Esophagus squamous epithelium (tissue), 5 donors: ENCODE measurements at regions not wholly inside any gene's neighbourhood (a gene's known extent, or its start where the extent isn't known, plus 50 kb on each side); places are given as distances from the start of the nearest gene placed in this dataset.

Source experiments
- DNase-seq: peaks from one replicate; lab custom pipeline; 2025; lab: John Stamatoyannopoulos, UW
- H3K27ac ChIP-seq, 4 donors: fragments of 200-600 bp; sonication (generic); one replicate each; pipeline ENCODE4 v1.5.1; 2016 to 2019; ENCODE audit warnings: mild to moderate bottlenecking in 1 of 4
- H3K27me3 ChIP-seq, 4 donors: fragments of 200-600 bp; sonication (generic); 1 replicate in 3 of 4; 2 replicates in 1 of 4; pipeline versions ENCODE4 v1.5.1 to v1.6.0; 2017 to 2021; ENCODE audit warnings: antibody characterized with exemption in 1 of 4
- H3K36me3 ChIP-seq, 3 donors: fragments of 200-600 bp; sonication (generic); one replicate each; pipeline ENCODE4 v1.5.1; 2016 to 2019
- H3K4me1 ChIP-seq, 3 donors: fragments of 200-600 bp; sonication (generic); one replicate each; pipeline ENCODE4 v1.5.1; 2017 to 2019
- H3K4me3 ChIP-seq, 4 donors: fragments of 200-600 bp; sonication (generic); 1 replicate in 3 of 4; 2 replicates in 1 of 4; pipeline ENCODE4 v1.5.1; 2016 to 2019; ENCODE audit warnings: mild to moderate bottlenecking in 2 of 4, moderate library complexity in 1 of 4
- H3K9me3 ChIP-seq, 3 donors: fragments of 200-600 bp; sonication (generic); one replicate each; pipeline ENCODE4 v1.5.1; 2016 to 2019
- POLR2A ChIP-seq, 4 donors: fragments of 450-650 bp; IDR thresholded peaks; one replicate each; pipeline ENCODE4 v1.6.1; 2017; ENCODE audit warnings: antibody characterized with exemption in 4 of 4, mild to moderate bottlenecking in 4 of 4, moderate library complexity in 3 of 4
- WGBS, 2 donors: methylation state at CpG; one replicate each; pipeline ENCODE4 v1.1.5; 2018; 5-methylcytosine and 5-hydroxymethylcytosine counted together
- intact Hi-C: fragments of 100-400 bp; cut with DNase I; formaldehyde crosslinking; loops from one replicate; pipeline ENCODE4 v1.15.0; 2022
- TF ChIP-seq, protein P1 (sequence below), 6 experiments: fragments of 450-650 bp in 4 of 6; fragments of 200-600 bp in 2 of 6; sonication (generic) in 2 of 6; IDR thresholded peaks; one replicate each; pipeline ENCODE4 v1.5.1; 2016 to 2019; ENCODE audit warnings: antibody characterized with exemption in 6 of 6, mild to moderate bottlenecking in 4 of 6, moderate library complexity in 4 of 6
- donor health status: DM: yes; HTN: yes; CAD: no.

DNA sequence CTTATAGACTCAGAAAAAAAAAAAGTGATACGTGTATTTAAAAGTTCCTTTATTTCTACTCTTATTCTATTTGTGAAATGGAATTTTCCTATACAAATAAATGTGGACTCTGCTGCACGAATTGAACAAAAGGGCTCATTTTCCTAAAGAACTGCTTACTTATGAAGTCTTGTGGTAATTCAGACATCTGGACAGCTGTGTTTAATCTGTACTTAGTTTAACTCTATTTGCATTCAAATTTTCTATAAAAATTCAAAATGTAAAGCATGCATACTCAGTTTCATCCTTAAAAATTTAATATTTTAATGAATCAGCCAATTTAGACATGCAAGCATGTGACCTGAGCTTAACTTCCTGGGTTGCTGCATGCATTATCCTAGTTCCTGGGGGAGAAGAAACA is 118.0 kb upstream of the PCLO start:
- no peak for DNase-seq
- Histone ChIP-seq H3K36me3 (no peaks in the 10 kb centered on the region), H3K4me3 (no peak overlapping the region), H3K27ac (no peak overlapping the region), H3K27me3 (no peaks in the 10 kb centered on the region), H3K9me3 (no peaks in the 10 kb centered on the region), H3K4me1 (no peaks in the 10 kb centered on the region)
- TF ChIP-seq, protein P1, sequence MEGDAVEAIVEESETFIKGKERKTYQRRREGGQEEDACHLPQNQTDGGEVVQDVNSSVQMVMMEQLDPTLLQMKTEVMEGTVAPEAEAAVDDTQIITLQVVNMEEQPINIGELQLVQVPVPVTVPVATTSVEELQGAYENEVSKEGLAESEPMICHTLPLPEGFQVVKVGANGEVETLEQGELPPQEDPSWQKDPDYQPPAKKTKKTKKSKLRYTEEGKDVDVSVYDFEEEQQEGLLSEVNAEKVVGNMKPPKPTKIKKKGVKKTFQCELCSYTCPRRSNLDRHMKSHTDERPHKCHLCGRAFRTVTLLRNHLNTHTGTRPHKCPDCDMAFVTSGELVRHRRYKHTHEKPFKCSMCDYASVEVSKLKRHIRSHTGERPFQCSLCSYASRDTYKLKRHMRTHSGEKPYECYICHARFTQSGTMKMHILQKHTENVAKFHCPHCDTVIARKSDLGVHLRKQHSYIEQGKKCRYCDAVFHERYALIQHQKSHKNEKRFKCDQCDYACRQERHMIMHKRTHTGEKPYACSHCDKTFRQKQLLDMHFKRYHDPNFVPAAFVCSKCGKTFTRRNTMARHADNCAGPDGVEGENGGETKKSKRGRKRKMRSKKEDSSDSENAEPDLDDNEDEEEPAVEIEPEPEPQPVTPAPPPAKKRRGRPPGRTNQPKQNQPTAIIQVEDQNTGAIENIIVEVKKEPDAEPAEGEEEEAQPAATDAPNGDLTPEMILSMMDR (IDR thresholded peaks at IDR 0.05) = no peak
- TF ChIP-seq POLR2A (IDR thresholded peaks at IDR 0.05) = no peak
- intact Hi-C loops = no loop called here
- 36 to 45% methylated on average over 2 of the region's 2 CpGs for WGBS, 2 donors

DNA sequence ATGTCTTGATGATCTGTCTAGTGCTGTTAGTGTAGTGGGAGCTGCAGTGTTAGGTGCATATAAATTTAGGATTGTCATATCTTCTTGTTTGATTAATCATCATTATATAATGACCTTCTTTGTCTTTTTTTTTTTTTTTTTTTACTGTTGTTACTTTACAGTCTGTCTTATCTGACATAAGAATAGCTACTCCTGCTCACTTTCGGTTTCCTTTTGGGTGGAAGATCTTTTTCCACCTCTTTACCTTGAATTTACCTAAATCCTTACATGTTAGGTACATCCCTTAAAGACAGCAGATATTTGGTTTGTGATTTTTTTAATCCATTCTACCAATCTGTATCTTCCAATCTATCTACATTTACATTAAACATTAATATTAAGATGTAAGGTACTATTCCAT is 113.6 kb upstream of the PCLO start:
- intact Hi-C loops = no loop called here
- WGBS, 2 donors = 44 to 76% methylated on average over 1 of the region's 1 CpG

DNA sequence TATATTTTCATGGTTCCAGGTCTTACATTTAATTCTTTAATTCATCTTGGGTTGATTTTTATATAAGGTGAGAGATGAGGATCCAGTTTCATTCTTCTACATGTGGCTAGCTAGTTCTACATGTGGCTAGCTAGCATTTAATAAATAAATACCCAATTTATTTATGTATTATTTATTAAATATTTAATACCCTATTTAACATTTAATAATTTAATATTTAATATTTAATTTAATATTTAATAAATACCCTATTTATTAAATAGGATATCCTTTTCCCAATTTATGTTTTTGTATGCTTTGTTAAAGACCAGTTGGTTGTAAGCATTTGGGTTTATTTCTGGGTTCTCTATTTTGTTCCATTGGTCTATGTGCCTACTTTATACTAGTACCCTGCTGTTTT is 111.0 kb upstream of the PCLO start:
- no peak overlapping the region for H3K4me3 ChIP-seq
- TF ChIP-seq POLR2A (IDR thresholded peaks at IDR 0.05) = no peak
- TF ChIP-seq, protein P1 (IDR thresholded peaks at IDR 0.05) = no peak
- intact Hi-C loops = no loop called here
- no peaks in the 10 kb centered on the region for H3K27me3 ChIP-seq
- no peaks in the 10 kb centered on the region for H3K9me3 ChIP-seq
- H3K4me1 ChIP-seq = no peaks in the 10 kb centered on the region
- no peak overlapping the region for H3K27ac ChIP-seq
- no peaks in the 10 kb centered on the region for H3K36me3 ChIP-seq
- DNase-seq = no peak

More for the DNA sequence above, 113.6 kb upstream of the PCLO start:
- Histone ChIP-seq H3K9me3 (no peaks in the 10 kb centered on the region), H3K4me3 (no peak overlapping the region), H3K36me3 (no peaks in the 10 kb centered on the region), H3K27ac (no peak overlapping the region), H3K27me3 (no peaks in the 10 kb centered on the region), H3K4me1 (no peaks in the 10 kb centered on the region)
- TF ChIP-seq, protein P1 (IDR thresholded peaks at IDR 0.05) = no peak
- TF ChIP-seq POLR2A (IDR thresholded peaks at IDR 0.05) = no peak
- DNase-seq = no peak

DNA sequence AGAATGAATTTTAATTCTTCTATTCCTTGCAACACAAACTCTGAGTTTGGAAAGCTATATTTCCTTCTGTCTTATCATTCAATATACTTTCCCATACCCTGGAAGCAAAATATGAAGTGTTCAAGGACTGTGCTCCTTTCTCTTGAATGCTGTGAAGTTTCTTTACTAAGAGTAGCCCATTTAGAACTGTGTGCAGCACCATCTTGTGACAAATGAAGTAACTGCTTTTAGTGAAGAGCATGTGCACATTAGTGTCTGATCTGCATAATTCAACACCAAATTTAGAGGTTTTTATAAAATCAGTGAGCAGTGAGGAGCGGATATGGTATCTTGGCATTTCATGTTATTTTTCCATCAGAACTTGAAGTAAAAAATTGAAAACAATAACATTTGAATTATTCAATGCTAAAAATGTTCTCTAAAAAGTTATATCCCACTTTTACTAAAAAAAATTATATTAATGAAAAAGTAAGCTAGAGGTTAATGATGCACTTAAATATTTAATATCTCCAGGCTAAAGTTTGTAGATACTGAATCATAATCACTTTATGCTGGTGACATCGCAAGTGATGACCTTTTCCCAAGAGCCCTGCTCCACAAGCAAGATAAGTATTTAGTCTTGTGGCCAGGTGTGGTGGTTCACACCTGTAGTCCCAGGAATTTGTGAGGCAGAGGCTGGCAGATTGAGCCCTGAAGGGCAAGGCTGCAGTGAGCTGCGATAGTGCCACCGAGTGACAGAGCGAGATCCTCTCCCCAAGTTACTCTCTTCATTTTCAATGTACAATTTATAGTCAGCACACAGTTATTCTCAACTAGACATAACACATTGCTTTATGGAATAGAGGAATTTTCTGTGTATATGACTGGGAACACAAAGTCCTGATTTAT is 108.8 kb upstream of the PCLO start:
- DNase-seq = no peak
- Histone ChIP-seq H3K36me3 (no peaks in the 10 kb centered on the region), H3K9me3 (no peaks in the 10 kb centered on the region), H3K4me1 (no peaks in the 10 kb centered on the region), H3K27ac (no peak overlapping the region), H3K4me3 (no peak overlapping the region), H3K27me3 (no peaks in the 10 kb centered on the region)
- TF ChIP-seq, protein P1 (IDR thresholded peaks at IDR 0.05) = peak in 1 of 6 experiments; percentile 29
- no peak for TF ChIP-seq POLR2A (IDR thresholded peaks at IDR 0.05)
- 80 to 88% methylated on average over 5 of the region's 5 CpGs for WGBS, 2 donors
- intact Hi-C loops = no loop called here

DNA sequence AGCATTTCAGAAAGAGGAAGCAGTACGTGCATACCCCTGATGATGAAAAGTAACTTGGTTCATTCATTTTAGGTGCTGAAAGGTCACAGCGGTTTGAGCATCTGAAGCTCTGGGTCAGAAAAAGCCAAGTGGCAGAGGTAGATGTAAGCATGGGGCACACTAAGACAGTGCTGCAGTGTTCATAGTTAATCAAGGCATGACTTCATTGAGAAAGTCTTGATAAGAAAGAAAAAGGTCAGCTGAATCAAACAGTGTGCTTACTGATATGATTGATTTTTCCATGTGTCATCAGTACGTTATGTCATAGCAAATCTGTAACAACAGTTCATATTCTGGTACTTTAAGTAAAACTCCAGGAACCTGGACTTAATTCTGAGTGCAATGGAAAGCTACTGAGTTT is 107.7 kb upstream of the PCLO start:
- WGBS, 2 donors = 59 to 65% methylated on average over 3 of the region's 3 CpGs
- no peak overlapping the region for H3K27ac ChIP-seq
- no peaks in the 10 kb centered on the region for H3K36me3 ChIP-seq
- H3K27me3 ChIP-seq = no peaks in the 10 kb centered on the region
- no peak for DNase-seq
- TF ChIP-seq POLR2A (IDR thresholded peaks at IDR 0.05) = no peak
- TF ChIP-seq, protein P1 (IDR thresholded peaks at IDR 0.05) = no peak
- intact Hi-C loops = no loop called here
- no peak overlapping the region for H3K4me3 ChIP-seq
- no peaks in the 10 kb centered on the region for H3K4me1 ChIP-seq
- no peaks in the 10 kb centered on the region for H3K9me3 ChIP-seq
